ENCODE measurements at regions not wholly inside any gene's neighbourhood (a gene's known extent, or its start where the extent isn't known, plus 50 kb on each side); places are given as distances from the start of the nearest gene placed in this dataset.
"Not testable (repeated sequence)": the region's sequence is repeated elsewhere in the genome, so short reads cannot be mapped to it uniquely, and the experiment has no call there.

DNA sequence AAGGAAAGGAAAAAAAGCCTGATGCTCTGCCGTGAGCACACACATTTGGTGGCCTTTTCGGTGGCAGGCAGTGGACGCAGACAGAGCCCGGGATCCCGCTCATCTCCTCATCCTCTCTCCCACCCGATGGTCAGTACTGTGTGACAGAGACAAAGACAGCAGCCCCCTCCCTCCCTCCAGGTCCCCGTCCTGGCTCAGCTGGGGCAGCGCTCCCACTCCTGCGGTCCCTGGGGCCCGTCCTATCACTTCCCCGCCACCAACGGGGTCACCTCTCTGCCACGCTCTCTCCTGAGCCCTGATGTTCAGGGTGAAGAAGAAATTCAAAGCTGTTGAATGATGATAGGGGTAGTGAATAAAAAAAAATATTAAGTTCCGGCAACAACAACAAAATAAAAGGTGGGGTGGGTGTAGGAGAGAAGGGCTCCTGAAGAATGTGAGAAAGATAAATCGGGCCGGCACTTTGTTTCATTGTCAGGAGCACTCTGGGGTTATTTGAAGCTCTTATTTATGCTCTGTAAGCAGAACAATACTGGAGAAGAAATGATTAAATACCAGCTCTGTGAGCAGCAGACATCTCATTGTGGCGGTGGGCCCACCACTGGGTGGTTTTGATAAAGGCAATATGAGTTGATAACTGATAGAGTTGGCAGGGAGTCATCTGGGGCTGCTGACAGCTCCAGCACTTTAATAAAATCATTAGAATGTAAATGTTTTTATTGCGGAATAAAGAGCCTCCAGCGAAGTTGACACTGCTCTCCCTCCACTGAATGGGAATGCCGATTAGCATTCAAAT lies 417.7 kb downstream of the IRX1 start:
- no peak for DNase-seq (ENCODE audit: low read depth in 2 of 3, low spot score in 1 of 3)

DNA sequence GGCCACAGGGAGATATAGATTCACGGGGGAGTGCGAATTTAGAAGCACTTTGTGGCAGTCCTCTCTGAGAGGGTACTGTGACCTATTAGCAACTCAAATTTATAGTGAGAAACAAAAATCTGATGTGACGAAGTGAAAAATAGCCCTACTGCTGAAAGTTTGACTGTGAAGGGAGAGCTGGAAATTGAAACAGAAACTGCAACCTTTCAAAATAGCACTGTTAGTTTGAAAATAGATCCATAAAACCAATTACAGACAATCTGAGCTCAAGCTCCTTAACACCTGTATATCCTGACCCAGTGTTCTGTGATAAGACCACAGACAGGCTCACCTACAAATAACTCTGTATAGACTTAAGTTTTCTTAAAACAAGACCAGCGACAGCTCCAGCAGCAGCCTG lies 420.1 kb downstream of the IRX1 start:
- DNase-seq (ENCODE audit: low read depth in 2 of 3, low spot score in 1 of 3), result no peak

DNA sequence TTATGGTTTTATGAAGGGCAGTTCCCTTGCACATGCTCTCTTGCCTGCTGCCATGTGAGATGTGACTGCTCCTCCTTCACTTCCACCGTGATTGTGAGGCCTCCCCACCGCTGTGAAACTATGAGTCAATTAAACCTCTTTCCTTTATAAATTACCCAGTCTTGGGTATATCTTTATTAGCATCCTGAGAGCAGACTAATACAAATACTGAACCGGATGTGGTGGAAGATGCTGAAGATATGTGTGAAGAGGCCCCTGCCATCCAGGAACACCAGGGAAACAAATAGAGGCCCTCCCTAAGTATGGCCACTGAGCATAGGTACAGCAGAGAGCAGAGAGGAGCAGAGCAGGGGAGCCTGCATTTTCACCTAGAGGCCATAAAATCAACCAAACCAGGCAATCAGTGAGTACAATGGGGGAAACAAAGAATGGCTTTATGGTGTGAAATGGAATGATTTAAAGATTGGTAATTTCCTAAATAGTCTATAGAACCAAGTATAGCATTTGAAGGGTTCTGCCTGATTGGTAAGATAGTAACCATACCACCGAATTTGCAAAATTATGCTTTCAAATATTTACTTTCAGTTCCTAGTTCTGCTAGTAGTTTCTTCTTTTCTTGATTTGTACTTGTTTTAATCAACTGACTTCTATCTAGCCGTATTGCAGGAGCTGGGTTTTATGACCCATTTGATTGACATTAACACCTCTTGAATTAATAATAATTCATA lies 421.6 kb downstream of the IRX1 start:
- DNase-seq (ENCODE audit: low read depth in 2 of 3, low spot score in 1 of 3), result no peak

DNA sequence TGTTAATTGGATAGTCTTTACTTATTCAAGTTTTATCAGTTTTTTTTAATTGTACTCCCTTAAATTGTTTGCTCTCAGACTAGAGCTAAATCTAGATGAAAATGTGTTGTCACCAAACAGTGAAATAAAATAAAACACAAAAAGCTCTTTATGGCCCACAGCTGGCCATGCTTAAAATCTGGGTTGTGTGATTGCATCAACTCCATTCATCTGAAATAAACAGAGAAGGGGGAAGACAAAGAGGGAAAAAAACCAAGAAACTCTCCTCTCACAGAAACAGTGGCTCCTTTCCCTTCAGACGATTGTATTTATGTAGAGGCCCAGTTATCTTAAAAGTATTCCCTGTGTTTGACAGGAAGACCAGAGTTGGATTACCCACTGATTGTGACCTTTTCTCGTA lies 422.4 kb downstream of the IRX1 start:
- no peak for DNase-seq (ENCODE audit: low read depth in 2 of 3, low spot score in 1 of 3)

DNA sequence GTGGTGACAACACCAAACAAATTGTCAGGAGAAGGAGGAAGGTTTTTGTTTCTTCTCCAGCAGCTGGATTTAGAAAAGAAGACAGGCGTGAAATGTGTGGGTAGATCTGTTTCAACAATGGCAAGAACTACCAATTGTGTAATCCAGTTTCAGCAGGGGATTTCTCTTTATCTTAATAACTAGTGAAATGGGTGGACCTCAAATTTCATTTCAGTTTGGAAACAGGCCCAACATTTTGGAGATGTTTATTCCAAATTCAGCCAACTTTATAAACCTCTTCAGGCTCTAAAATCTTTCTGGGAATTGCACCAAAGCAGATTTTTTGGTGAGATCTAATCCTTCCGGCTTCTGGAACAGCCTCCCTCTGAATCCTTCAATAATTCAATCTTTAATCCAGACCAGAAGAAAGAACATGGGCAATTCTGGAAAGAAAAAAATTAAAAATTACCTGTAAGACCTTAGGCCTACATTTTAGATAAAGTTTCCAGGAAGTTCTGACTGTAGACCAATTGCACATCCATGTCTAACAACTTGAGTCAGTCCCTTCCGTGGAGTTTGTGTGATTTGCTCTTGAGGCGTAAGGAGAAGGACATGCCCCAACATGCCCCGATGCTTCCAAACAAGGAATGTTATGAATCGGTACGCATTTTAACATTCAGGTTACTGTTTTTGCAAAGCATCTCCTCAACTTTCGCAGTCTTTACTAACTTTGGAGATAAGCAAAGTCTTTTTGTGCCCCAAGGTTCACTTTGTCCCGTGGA lies 423.6 kb downstream of the IRX1 start:
- DNase-seq (ENCODE audit: low read depth in 2 of 3, low spot score in 1 of 3), result no peak

DNA sequence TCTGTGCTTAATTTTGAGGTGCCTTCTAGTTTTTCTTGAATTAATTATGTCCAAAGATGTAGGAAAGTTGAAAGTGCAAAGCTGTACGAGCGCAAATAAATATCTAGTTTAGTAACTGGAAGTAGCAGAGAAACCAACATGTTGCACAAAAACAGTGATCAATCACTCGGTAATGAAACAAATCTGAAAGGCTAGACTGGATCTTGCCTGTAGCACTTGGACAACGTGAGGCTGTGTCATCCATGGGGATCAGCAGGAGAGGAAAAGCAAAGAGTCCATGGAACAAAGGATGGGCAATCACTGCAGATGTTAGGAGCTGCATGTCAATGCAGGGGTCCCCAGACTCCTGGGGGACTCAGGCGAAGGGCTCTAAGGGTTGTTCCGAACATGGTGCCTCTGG lies 424.2 kb downstream of the IRX1 start:
- no peak for DNase-seq (ENCODE audit: low read depth in 2 of 3, low spot score in 1 of 3)

DNA sequence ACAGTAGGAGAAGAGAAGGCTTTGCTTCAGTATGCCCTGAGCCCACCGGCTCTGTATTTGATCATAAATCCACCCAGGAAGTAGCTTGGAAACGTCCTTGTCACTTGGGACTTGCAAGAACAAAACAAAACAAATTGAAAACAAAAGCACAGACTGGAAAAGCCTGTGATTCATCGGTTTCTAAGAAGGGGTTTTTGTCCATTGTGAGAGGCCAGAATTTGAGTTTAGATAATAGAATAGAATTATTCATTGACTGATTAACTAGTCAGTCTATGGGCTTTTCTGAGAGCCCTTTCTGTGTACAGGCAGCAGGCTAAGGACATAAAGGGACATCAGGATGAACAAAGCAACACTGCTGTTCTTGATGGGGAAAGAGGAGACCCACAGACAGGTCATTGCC lies 424.8 kb downstream of the IRX1 start:
- DNase-seq (ENCODE audit: low read depth in 2 of 3, low spot score in 1 of 3), result no peak

DNA sequence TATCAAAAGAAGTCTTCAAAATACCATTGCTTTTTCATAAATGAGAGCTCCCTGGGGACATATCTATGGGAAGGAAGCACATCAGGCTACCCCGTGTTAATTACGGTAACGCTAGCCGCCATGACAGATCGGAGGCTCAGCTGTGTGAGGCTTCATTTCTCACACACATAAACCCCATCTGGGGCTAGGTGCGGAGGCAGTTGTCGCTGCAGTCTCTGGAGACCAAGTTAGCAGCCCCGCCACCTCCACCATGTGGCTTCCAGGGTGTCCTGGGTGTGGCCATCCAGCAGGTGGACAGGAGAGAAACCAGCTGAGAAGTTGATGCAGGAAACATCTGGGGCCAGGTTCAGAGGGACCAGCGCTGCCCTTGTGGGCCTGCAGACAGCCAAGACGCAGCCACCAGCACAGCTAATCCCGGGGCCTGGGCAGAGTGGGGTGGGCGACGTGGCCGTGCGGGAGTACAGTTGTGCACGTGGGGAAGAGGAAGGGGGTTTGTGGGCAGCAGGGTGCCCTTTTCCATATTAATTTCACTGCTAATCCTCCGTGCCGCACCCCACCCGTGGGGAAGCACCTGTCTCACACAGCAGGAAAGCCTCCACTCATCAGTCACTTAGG lies 426.5 kb downstream of the IRX1 start:
- DNase-seq (ENCODE audit: low read depth in 2 of 3, low spot score in 1 of 3), result no peak

DNA sequence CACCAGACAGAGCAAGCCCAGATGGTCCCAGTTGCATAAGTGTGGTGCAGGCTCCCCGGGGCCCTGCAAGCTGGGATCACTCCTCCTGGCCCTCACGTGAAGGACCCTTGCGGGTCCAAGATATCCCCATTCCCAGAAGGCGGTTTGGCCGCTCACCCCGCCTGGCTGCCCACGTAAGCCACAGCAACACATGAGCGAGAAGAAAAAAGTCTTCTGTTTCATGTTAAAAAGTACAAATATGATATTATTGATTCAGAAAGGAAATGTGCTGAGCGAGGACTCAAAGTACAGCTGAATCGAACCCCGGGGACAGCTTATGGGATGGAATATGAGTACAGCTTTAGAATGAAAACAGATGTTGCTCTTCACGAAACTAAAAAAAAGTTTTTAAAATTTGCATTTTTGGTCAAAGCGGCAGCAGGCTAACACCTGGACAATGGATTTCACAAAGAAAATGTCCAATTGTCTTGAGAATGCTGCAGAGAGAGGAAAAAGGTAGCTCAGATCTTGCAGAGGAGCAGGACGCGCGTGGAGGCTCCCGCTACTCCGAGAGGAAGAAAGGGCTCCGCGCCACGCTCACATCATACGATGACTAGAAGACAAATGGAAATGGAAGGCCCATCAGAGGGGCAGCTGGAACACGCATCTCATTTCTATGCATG lies 427.6 kb downstream of the IRX1 start:
- no peak for DNase-seq (ENCODE audit: low read depth in 2 of 3, low spot score in 1 of 3)

DNA sequence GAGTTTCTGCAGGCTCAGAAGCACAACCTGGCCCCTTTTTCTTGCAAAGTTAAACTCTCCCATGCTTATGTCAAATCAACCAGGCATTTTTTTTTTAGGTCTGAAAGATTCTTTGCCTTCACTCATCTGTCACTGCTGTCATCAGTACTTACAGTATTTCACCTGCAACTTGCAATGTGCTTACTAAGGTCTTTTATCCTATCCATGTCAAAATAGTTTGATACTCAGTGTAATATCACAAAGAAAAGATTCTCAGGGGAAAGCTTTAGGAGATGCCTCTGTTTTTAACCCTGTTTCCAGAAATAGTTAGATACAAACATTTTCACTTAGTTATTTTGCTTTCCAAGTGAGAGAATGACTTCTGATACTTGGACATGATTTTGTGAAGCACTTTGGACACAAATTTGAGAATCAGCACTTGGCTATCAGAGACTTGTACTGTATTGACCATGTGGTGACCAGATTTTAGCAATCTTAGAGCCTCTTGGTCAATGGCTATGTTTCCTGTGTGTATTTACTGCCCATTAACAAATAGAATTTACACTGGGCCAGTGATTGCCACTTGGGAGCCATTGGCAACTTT lies 428.2 kb downstream of the IRX1 start:
- DNase-seq (ENCODE audit: low read depth in 2 of 3, low spot score in 1 of 3), result no peak

DNA sequence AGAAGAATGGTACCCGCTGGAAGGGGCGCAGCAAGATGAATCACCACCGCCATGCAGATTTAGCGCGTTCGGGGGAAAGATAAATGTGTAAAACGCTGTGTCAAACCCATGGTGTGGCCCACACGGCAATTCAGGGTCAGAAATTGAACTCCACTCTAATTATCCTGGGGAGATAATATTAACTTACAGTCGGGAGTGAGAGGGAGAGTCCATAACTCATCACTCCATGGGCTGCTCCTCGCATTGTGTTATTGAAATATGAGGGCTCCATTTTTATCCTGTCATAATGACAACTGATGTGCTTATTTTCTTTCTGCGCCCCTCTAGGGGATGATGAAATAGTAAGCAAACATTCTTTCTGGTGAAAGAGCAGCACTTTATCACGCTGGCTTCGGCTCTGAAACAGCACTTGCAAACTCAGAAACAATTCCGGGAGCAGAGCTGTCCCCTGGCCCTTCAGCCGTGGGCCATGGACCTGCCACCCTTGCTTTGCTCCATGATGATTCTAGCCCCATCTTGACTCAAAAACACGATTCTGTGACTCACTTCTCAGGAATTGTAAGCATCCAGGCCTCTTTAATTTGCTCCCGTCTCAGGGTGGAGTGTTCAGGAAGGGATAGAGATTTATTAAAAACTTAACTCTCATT lies 431.6 kb downstream of the IRX1 start:
- no peak for DNase-seq (ENCODE audit: low read depth in 2 of 3, low spot score in 1 of 3)

DNA sequence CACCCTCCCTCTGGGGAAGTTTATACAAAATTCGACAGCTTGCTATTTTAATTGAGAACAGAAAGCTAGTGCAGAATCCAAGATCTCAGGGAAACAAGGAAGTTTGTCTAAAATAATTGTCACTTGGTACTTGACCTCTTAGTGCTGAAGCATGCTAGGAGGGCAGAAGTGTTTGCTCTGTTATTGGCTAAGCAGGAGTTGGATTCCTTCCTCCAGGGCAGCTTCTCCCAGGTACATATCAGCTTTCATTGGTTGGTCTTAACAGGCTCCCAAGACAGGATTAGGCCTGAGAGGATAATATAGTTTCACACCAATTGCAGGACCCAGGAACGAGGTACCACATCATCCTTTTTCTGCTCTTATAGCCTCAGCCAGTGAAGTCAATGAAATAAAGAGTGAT lies 432.8 kb downstream of the IRX1 start:
- DNase-seq (ENCODE audit: low read depth in 2 of 3, low spot score in 1 of 3), result no peak

DNA sequence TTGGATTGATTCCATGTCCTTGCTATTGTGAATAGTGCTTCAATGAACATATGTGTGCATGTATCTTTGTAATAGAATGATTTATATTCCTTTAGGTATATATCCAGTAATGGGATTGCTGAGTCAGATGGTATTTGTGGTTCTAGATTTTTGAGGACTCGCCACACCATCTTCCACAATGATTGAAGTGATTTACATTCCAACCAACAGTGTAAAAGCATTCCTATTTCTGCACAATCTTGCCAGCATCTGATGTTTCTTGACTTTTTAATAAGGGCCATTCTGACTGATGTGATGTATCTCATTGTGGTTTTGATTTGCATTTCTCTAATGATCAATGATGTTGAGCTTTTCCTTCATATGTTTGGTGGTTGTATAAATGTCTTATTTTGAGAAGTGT lies 437.9 kb downstream of the IRX1 start:
- not testable (repeated sequence) for DNase-seq (ENCODE audit: low read depth in 2 of 3, low spot score in 1 of 3)

DNA sequence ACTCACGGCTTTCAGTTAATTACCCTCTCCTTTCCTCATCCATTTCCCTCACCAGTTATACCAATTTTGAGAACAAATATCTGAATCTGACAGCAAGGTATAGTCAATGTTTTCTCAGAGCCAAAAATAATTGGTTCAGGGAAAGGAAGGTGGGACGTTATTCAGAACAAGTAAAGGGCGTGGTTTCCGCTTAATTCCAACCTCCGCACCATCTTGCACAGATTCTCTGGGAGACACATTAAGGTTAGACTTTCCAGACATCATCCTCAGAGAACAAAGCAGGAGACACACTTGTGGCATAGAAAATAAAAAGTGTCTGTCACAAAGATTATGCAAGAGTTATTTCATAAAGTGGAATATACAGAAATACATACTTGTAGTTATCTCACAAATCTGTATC lies 441.2 kb downstream of the IRX1 start:
- DNase-seq (ENCODE audit: low read depth in 2 of 3, low spot score in 1 of 3), result no peak

DNA sequence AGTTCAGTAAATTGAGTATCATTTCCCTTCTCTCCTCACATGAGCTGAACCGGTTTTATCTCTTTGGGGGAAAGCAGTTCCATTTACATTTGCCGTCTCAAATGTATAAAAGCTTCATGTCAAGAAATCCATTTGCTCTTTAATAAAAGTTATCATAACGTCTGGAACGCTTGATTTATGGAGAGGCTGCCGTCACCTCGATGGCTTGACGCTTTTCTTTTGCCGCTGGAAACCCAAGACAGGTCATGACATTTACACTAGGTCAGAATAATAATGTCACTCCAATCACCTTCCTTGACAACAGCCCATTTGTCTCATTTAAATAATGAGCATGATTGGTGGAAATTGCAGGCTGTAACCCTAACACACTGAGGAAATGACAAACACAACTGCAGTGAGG lies 443.4 kb downstream of the IRX1 start:
- no peak for DNase-seq (ENCODE audit: low read depth in 2 of 3, low spot score in 1 of 3)

DNA sequence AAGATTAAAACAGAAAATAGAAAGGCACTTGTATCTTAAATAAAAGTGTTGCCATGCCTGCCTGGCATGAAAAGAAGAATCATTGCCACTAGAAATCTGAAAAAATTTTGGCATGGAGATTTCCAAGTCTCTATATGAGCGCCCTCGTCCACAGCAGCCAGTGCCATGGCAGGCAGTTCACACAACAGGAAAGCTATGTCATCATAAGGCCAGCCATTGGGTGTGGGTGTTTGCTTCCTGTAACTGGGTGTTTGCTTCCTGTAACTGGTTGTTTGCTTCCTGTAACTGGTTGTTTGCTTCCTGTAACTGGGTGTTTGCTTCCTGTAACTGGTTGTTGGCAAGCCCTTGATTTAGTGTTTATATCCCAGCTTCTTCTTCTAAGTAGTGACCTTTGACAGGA lies 446.7 kb downstream of the IRX1 start:
- DNase-seq (ENCODE audit: low read depth in 2 of 3, low spot score in 1 of 3), result no peak

DNA sequence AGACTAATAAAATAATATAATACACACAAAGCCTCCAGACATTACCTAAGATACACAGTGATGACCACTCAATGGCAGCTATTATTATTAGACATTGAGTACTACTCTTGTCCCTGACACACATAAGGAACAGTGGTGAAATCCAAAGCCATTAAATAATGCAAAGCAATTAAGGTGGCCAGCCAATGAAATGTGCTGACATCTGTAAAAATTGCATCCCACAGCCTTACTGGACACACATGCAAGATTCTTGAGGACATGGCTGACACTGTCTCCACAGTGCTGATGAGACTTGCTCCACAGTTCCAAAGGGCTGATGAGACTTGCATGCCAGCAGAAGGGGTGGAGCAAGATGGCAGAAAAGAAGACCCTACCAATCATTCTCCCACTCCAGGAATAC lies 447.5 kb downstream of the IRX1 start:
- no peak for DNase-seq (ENCODE audit: low read depth in 2 of 3, low spot score in 1 of 3)

DNA sequence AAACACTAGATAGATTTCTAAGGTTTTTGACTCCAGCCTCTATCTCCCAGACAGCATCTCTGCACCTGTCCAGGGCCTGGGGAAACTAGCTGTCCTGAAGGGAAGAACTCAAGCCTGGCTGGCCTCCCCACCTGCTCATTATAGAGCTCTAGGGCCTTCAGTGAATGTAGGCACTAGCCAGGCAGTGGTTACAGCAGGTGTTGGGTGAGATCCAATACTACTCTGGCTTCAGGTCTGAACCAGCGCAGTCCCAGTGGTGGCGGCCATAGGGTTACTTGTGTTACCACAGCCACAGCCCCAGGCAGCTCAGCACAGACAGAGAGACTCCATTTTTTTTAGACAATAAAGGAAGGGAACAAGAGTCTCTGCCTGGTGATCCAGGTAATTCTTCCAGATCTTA lies 449.2 kb downstream of the IRX1 start:
- no peak for DNase-seq (ENCODE audit: low read depth in 2 of 3, low spot score in 1 of 3)

DNA sequence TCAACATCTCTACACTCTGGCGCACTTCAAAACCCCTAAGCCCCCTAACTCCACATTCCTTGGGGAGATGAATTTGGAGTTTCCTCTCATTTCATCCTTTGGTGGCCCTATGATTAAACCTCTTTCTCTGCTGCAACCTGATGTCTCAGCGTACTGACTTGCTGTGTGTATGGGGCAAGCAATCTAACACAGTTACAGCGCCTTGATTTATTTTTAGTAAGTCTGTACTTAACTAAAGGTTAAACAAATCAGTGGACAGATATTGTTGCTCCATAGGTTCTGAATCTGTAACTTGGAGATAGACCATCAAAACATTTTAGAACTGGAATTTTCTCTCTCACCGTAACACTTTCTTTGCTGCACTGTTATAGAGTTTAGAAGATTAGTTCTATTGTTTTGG lies 452.8 kb downstream of the IRX1 start:
- DNase-seq (ENCODE audit: low read depth in 2 of 3, low spot score in 1 of 3), result no peak

DNA sequence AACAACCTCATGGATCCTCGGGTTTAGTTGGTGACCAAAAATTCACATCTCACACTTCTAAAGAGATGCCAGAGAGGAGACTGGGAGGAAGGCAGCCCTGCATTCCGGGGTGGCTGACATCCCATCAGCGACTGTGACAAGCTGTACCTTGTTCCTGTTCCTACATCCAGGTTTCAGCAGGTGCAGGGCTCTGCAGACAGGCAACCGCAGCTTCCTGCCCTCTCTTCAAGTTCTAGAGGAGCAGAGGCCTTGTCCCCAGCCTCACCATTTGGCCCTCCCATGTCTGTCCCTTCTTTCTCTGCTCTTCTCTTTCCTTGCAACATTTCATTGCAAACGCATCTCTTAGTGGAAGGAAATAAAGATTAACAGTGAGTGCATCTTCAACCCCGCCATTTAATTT lies 454.6 kb downstream of the IRX1 start:
- DNase-seq (ENCODE audit: low read depth in 2 of 3, low spot score in 1 of 3), result no peak

Measured in stimulated activated CD4-positive, alpha-beta T cell treated with anti-CD3 and anti-CD28 coated beads, Interleukin-12 subunit alpha, Interleukin-12 subunit beta, amount 100 ng/mL, for 48 hours (primary cell).